ENCODE measurements at regions not wholly inside any gene's neighbourhood (a gene's known extent, or its start where the extent isn't known, plus 50 kb on each side); places are given as distances from the start of the nearest gene placed in this dataset.

- TF ChIP-seq CTCF (IDR thresholded peaks at IDR 0.05) (no peak), POLR2A (IDR thresholded peaks at IDR 0.05) (no peak)
These were observed 100.7 kb upstream of the ZDHHC15 start for GRCh38 chrX:75623535-75623934.
